HFFc6 (cell line): ENCODE measurements at regions not wholly inside any gene's neighbourhood (a gene's known extent, or its start where the extent isn't known, plus 50 kb on each side); places are given as distances from the start of the nearest gene placed in this dataset.

Experiments
- DNase-seq: peaks from one replicate; pipeline ENCODE4 v3.0.0-alpha.2; 2018
- H3K27ac Mint-ChIP-seq: 2 replicates; pipeline ENCODE4 v1.8.0; 2020; ENCODE audit warnings: mild to moderate bottlenecking, mixed read lengths
- H3K27me3 Mint-ChIP-seq: 2 replicates; pipeline ENCODE4 v1.8.0; 2021; ENCODE audit warnings: mild to moderate bottlenecking, moderate library complexity, mixed read lengths; ENCODE audit not compliant: insufficient read depth
- H3K36me3 Mint-ChIP-seq: 2 replicates; pipeline ENCODE4 v1.8.0; 2021; ENCODE audit warnings: low read depth, mixed read lengths
- H3K4me1 Mint-ChIP-seq: 2 replicates; pipeline ENCODE4 v1.8.0; 2020; ENCODE audit warnings: low read depth, mixed read lengths
- H3K4me3 Mint-ChIP-seq: 2 replicates; pipeline ENCODE4 v1.8.0; 2020; ENCODE audit warnings: mild to moderate bottlenecking, moderate library complexity, mixed read lengths
- H3K9me3 Mint-ChIP-seq: 2 replicates; pipeline ENCODE4 v1.8.0; 2020; ENCODE audit warnings: mild to moderate bottlenecking, mixed read lengths
- TF ChIP-seq, protein P1 (sequence below): fragments of 200-600 bp; sonication (generic); IDR thresholded peaks from 2 replicates; pipeline ENCODE4 v1.5.0; 2021; ENCODE audit warnings: antibody characterized with exemption, mild to moderate bottlenecking

DNA sequence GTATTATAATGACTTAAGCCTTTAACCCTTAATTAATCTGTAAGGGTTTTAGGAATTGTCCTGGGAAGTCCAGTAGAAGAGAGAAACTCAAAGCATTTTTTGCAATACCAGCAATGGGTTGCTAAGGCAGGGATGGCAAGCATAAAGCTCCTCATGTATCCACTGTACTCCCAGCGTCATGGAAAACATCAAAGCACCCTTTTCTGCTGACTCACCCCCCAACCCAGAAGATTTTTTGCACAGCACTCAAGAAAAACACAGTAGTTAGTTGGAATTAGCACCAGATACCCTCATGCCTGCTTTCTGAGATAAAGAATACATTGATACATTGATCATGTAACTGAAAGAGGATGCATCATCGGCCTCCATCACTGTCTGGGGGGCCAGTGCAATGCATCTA is 199.1 kb upstream of the CNOT2 start:
- no peak for DNase-seq
- peaks cover 6% of the 10 kb centered on the region; the same call in 1 of the 2 replicates for H3K9me3 Mint-ChIP-seq
- H3K4me1 Mint-ChIP-seq, result no peaks in the 10 kb centered on the region
- H3K27me3 Mint-ChIP-seq, result no peaks in the 10 kb centered on the region; the same call in 1 of the 2 replicates
- TF ChIP-seq, protein P1, sequence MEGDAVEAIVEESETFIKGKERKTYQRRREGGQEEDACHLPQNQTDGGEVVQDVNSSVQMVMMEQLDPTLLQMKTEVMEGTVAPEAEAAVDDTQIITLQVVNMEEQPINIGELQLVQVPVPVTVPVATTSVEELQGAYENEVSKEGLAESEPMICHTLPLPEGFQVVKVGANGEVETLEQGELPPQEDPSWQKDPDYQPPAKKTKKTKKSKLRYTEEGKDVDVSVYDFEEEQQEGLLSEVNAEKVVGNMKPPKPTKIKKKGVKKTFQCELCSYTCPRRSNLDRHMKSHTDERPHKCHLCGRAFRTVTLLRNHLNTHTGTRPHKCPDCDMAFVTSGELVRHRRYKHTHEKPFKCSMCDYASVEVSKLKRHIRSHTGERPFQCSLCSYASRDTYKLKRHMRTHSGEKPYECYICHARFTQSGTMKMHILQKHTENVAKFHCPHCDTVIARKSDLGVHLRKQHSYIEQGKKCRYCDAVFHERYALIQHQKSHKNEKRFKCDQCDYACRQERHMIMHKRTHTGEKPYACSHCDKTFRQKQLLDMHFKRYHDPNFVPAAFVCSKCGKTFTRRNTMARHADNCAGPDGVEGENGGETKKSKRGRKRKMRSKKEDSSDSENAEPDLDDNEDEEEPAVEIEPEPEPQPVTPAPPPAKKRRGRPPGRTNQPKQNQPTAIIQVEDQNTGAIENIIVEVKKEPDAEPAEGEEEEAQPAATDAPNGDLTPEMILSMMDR, result no peak
- H3K27ac Mint-ChIP-seq, result no peak overlapping the region
- no peaks in the 10 kb centered on the region for H3K36me3 Mint-ChIP-seq
- H3K4me3 Mint-ChIP-seq, result no peak overlapping the region

- TF ChIP-seq, protein P1, result no peak
- DNase-seq, result no peak
- Mint-ChIP-seq H3K4me1 (no peaks in the 10 kb centered on the region), H3K27ac (no peak overlapping the region), H3K9me3 (peaks cover 6% of the 10 kb centered on the region; the same call in 1 of the 2 replicates), H3K27me3 (no peaks in the 10 kb centered on the region; the same call in 1 of the 2 replicates), H3K36me3 (no peaks in the 10 kb centered on the region), H3K4me3 (no peak overlapping the region)
Measured at GRCh38 chr12:70045036-70045435, 198.2 kb upstream of the CNOT2 start.

DNA sequence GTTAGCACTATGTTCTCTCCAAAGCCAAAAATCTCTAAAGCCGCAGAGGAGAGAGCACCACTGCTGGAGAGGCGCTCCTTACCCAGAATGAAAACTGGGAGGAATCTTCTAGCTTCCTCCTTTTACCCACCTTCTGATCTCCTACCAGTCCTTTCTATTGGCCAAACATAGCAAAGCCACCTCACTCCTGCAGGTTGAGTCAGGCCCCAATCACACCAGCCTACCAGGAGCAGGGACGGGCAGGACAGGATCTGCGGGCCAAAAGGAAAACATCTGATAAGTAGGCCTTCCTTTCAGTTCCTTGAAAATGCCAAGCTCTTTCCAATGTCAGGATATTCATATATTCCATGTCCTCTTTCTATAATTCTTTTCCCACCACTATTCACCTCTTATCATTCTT is 197.7 kb upstream of the CNOT2 start:
- no peaks in the 10 kb centered on the region; the same call in 1 of the 2 replicates for H3K27me3 Mint-ChIP-seq
- H3K4me1 Mint-ChIP-seq, result no peaks in the 10 kb centered on the region
- no peaks in the 10 kb centered on the region for H3K36me3 Mint-ChIP-seq
- H3K4me3 Mint-ChIP-seq, result no peak overlapping the region
- H3K9me3 Mint-ChIP-seq, result peaks cover 6% of the 10 kb centered on the region; the same call in 1 of the 2 replicates
- TF ChIP-seq, protein P1, result no peak
- no peak for DNase-seq
- no peak overlapping the region for H3K27ac Mint-ChIP-seq

DNA sequence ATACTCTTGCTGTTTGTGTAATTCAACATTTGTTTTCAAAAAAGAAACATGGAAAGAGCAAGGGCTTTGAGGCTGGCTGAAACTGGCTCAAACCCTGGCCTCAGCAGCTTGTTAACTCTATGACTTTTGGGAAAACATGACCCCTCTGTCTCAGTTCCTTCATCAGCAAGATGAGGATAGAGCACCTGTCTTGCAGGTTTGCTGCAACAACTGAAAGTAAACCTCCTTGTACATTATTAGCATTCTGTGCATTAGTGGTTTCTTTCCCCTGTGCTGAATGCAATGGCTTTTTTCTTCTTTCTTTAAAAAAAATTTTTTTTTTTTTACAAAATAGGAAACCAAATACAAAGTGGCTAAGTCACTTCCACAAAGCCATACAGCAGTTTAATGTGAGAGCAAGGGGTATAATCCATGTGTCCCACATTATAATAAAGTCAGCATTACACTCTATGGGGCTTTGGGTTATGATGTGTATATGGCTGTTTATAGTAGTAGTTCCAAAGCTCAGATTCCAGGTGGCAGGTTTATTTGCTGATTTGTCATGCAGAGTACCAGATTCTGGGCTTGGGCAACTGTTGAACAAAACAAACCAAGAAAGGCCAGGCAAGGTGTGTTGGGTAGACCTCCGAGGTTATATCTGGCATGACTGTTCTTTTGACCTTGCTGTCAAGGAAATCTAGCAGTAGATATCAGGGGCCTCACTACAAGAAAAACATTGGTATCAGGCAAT is 194.5 kb upstream of the CNOT2 start:
- Mint-ChIP-seq H3K36me3 (no peaks in the 10 kb centered on the region), H3K27ac (no peak overlapping the region), H3K27me3 (no peaks in the 10 kb centered on the region; the same call in 1 of the 2 replicates), H3K4me1 (no peaks in the 10 kb centered on the region), H3K4me3 (no peak overlapping the region), H3K9me3 (peaks cover 4% of the 10 kb centered on the region; the same call in 1 of the 2 replicates)
- TF ChIP-seq, protein P1, result no peak
- no peak for DNase-seq

DNA sequence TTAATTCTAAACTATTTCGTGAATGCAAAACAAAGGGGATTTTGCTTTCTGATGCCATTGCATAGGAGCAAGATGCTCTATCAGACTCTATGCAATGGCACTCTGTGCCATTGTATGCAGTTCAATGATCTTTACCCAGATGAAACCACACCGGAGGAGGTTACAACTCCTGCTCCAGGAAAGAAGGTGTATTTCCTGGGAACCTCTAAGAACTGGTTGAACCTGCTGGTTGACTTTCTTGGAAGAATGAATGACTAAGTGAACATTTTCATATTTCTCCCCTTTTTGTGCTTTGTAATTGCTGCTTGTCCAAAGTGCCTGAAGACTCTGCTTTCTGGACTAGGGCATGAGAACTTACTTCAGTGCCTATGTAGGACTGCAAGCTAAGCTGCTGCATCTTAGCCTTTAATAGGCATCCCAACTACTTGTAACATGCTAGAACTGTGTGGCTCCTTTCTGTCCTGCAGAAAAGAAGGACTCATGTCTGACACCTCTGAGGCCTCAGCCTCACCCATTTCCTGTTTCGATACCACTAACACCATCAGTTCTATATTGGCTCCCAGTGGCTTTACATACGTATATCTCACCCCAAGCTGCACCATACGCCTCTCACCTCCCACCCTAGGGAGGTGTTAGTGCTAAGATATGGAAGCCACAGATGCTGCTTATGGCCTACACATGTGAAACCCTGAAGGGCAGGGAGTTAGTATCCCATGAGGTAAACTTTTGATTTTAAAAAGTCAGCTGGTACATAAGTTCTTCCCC is 193.5 kb upstream of the CNOT2 start:
- Mint-ChIP-seq H3K27ac (no peak overlapping the region), H3K4me1 (no peaks in the 10 kb centered on the region), H3K36me3 (no peaks in the 10 kb centered on the region), H3K27me3 (no peaks in the 10 kb centered on the region; the same call in none of the 2 replicates), H3K4me3 (no peak overlapping the region), H3K9me3 (peaks cover 4% of the 10 kb centered on the region; the same call in 1 of the 2 replicates)
- no peak for DNase-seq
- TF ChIP-seq, protein P1, result no peak
